Activated T-helper 1 cell treated with anti-CD3 and anti-CD28 coated beads, Interleukin-12 subunit alpha, Interleukin-12 subunit beta, Interleukin-2, Interleukin-4 antibody, amounts not matched to agents 30 ng/mL and 10 ng/mL and 1 ng/mL, durations not matched to agents 14 hours and 24 hours and 36 hours (primary cell): ENCODE measurements at regions not wholly inside any gene's neighbourhood (a gene's known extent, or its start where the extent isn't known, plus 50 kb on each side); places are given as distances from the start of the nearest gene placed in this dataset.

Experiments used
- DNase-seq: peaks from one replicate; pipeline ENCODE4 v3.0.0; 2021; ENCODE audit warnings: low spot score
- H3K27ac Mint-ChIP-seq: one replicate; pipeline ENCODE4 v1.8.0; 2021; ENCODE audit warnings: mild to moderate bottlenecking, mixed read lengths
- H3K27me3 Mint-ChIP-seq: one replicate; pipeline ENCODE4 v1.8.0; 2022; ENCODE audit warnings: mild to moderate bottlenecking, moderate library complexity, mixed read lengths; ENCODE audit not compliant: insufficient read depth
- H3K36me3 Mint-ChIP-seq: one replicate; pipeline ENCODE4 v1.8.0; 2021; ENCODE audit warnings: low read depth, mixed read lengths
- H3K4me1 Mint-ChIP-seq: one replicate; pipeline ENCODE4 v1.8.0; 2021; ENCODE audit warnings: low read depth, mixed read lengths
- H3K4me3 Mint-ChIP-seq: one replicate; pipeline ENCODE4 v1.8.0; 2021; ENCODE audit warnings: mild to moderate bottlenecking, moderate library complexity, mixed read lengths
- H3K9me3 Mint-ChIP-seq: one replicate; pipeline ENCODE4 v1.8.0; 2021; ENCODE audit warnings: mixed read lengths
- intact Hi-C: fragments of 100-400 bp; cut with micrococcal nuclease; formaldehyde crosslinking; loops from one replicate; pipeline ENCODE4 v1.15.1; 2024

GRCh38 chr18:71106701-71107100, 817.9 kb downstream of the SOCS6 start:
- DNase-seq: no peak
- Mint-ChIP-seq H3K27me3 (no peaks in the 10 kb centered on the region), H3K4me3 (no peak overlapping the region), H3K4me1 (no peaks in the 10 kb centered on the region), H3K27ac (no peak overlapping the region), H3K9me3 (no peaks in the 10 kb centered on the region), H3K36me3 (no peaks in the 10 kb centered on the region)
- intact Hi-C loops: no loop called here

DNA sequence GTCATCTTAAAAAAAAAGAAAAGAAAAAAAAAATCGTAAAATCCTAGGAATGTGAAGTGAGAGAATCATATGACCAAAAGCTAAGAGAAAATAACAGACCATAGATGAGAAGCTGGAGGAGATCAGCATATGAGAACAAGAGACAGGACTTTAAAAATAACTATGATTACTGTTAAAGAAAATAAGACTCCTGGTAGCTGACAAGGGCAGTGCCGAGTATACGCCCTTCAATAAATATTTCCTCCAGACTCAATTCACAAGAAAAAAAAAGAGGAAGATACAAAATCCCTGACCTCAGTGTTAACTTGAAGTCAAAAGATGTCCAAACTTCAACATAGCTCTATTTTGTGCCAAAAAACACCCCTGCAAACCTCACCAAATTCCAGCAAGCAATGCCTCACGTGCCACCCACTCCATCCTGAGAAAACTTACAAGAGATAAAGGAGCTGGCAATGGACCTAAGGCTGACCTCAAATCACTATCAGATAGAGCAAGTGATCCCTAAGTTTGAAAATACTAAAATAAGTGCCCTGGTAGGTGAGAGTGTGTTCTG, 817.2 kb downstream of the SOCS6 start:
- H3K4me1 Mint-ChIP-seq: no peaks in the 10 kb centered on the region

GRCh38 chr18:71105078-71105819, 816.4 kb downstream of the SOCS6 start:
- Mint-ChIP-seq H3K4me3 (no peak overlapping the region), H3K4me1 (no peaks in the 10 kb centered on the region), H3K27me3 (no peaks in the 10 kb centered on the region), H3K9me3 (no peaks in the 10 kb centered on the region), H3K27ac (no peak overlapping the region), H3K36me3 (no peaks in the 10 kb centered on the region)
- intact Hi-C loops: no loop called here
- DNase-seq: no peak

More for the DNA sequence above, 817.2 kb downstream of the SOCS6 start:
- Mint-ChIP-seq H3K27ac (no peak overlapping the region), H3K4me3 (no peak overlapping the region), H3K36me3 (no peaks in the 10 kb centered on the region), H3K27me3 (no peaks in the 10 kb centered on the region), H3K9me3 (no peaks in the 10 kb centered on the region)
- DNase-seq: no peak
- intact Hi-C loops: no loop called here

DNA sequence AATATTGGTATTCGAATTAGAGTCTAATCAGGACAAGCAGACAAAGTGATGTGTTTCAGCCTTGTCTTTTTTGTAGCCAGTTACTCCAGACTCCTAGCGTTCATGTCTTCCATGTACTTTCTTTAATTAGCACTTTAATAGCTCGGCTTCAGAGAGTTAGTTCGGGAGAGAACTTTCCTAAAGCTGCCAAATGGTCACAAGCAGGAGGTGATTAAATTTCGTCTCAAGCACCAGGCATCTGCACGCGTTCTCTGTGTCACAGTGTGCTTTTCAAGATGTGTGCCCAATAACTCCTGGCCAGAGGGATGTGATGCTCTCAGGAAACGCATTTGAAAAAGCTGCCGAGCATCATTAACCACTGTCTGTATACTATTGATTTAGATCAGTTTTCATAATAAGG, 790.8 kb downstream of the SOCS6 start:
- intact Hi-C loops: no loop called here
- Mint-ChIP-seq H3K27ac (no peak overlapping the region), H3K36me3 (no peaks in the 10 kb centered on the region), H3K4me1 (no peaks in the 10 kb centered on the region), H3K4me3 (no peak overlapping the region), H3K9me3 (no peaks in the 10 kb centered on the region), H3K27me3 (no peaks in the 10 kb centered on the region)
- DNase-seq: no peak

GRCh38 chr18:71077451-71077850, 788.6 kb downstream of the SOCS6 start:
- Mint-ChIP-seq H3K9me3 (no peaks in the 10 kb centered on the region), H3K27me3 (no peaks in the 10 kb centered on the region), H3K4me3 (no peak overlapping the region), H3K27ac (no peak overlapping the region), H3K4me1 (no peaks in the 10 kb centered on the region), H3K36me3 (no peaks in the 10 kb centered on the region)
- intact Hi-C loops: no loop called here
- no peak for DNase-seq

DNA sequence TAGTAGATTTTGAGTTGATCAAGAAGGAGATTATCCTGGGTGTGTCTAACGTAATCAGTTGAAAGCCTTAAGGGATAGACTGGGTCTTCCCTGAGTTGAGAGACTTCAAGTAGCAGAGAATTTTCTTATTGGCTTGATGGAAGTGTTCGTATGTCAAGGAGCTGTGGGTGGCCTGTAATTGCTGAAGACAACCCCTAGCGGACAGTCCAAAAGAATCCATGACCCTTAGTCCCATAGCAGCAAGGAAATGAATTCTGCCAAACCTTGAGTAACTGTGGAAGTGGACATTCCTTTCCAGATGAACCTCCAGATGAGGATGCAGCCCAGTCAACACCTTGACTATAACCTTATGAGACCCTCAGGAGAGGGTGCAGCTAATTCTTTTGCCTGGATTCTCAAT, 786.3 kb downstream of the SOCS6 start:
- Mint-ChIP-seq H3K36me3 (no peaks in the 10 kb centered on the region), H3K27me3 (no peaks in the 10 kb centered on the region), H3K9me3 (no peaks in the 10 kb centered on the region), H3K4me1 (no peaks in the 10 kb centered on the region), H3K4me3 (no peak overlapping the region), H3K27ac (no peak overlapping the region)
- intact Hi-C loops: no loop called here
- no peak for DNase-seq

DNA sequence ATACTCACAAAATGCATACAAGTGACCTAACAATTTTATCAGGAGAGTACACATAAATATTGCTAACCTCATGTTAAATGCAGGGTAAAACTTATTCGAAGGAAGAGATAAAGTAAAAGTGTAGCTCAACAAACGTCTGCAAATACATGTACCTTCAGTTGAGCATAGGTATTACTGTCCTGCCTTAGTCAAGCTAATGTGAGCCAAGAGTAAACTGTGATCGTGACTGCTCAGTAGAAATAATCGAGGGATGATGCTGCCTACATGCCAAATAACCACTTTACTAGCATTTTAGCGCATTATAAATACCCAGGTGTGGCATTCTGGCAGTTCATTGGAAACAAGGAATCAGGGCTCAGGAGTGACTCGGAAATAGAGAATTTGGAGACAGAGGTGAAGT, 779.5 kb downstream of the SOCS6 start:
- no peaks in the 10 kb centered on the region for H3K36me3 Mint-ChIP-seq
- intact Hi-C loops: no loop called here
- H3K27me3 Mint-ChIP-seq: no peaks in the 10 kb centered on the region
- no peaks in the 10 kb centered on the region for H3K9me3 Mint-ChIP-seq
- no peak overlapping the region for H3K27ac Mint-ChIP-seq
- no peaks in the 10 kb centered on the region for H3K4me1 Mint-ChIP-seq
- DNase-seq: no peak
- H3K4me3 Mint-ChIP-seq: no peak overlapping the region

DNA sequence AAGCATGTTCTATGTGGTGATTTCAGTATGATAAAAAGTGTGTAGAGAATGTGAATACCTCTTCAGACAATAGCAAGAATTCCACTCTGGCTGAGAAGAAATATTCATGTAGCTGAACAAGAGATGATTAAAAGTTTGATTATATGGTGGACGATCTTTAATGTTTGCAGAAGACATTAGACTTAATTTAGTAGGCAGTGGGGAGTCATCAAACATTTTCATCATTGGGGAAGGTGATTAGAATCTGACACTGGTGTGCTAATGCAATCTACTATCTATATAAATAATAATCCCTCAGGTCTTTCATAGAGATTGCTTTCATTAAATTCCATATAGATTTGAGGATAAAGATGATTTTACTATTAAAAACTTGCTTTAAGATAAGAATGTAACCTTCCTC, 761.0 kb downstream of the SOCS6 start:
- no peak overlapping the region for H3K27ac Mint-ChIP-seq
- intact Hi-C loops: no loop called here
- no peaks in the 10 kb centered on the region for H3K9me3 Mint-ChIP-seq
- no peaks in the 10 kb centered on the region for H3K27me3 Mint-ChIP-seq
- no peaks in the 10 kb centered on the region for H3K4me1 Mint-ChIP-seq
- DNase-seq: no peak
- H3K36me3 Mint-ChIP-seq: no peaks in the 10 kb centered on the region
- H3K4me3 Mint-ChIP-seq: no peak overlapping the region

- Mint-ChIP-seq H3K4me1 (no peaks in the 10 kb centered on the region), H3K27me3 (no peaks in the 10 kb centered on the region), H3K27ac (no peak overlapping the region), H3K4me3 (no peak overlapping the region), H3K9me3 (no peaks in the 10 kb centered on the region), H3K36me3 (no peaks in the 10 kb centered on the region)
- DNase-seq: no peak
- intact Hi-C loops: no loop called here
These were observed 759.0 kb downstream of the SOCS6 start for GRCh38 chr18:71047882-71048281.

DNA sequence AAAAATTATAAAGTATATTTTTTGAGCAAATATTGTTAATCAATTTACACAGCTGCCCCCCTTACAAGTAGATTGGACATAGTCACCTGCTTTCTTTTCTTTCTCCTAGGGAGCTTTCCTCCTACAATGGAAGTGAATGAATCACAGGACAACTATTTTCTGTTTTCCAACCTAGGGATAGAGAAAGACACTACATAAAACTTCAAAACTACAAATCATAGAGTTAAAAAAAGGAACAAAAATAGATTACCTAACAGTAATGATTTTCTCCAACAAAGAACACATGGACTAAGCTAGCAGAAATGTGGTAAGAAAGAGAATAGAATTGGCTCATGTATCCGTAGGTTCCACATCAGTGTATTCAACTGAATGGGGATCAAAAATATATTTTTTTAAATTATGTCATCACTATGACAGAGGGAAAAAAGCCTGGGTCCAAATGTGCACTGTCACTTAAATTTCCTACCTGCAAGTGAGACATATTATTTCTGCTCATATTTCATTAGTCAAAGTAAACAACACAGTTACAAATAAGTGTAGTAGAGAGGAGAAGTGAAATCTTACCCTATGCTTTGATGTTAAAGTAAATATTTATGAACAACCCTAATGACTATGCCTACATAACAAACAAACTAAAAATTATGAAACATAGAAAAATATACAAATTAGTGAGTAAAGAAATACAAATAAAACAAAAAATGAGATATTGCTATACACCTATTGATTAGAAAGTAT, 756.7 kb downstream of the SOCS6 start:
- Mint-ChIP-seq H3K9me3 (no peaks in the 10 kb centered on the region), H3K27ac (no peak overlapping the region), H3K27me3 (no peaks in the 10 kb centered on the region), H3K4me1 (no peaks in the 10 kb centered on the region), H3K4me3 (no peak overlapping the region), H3K36me3 (no peaks in the 10 kb centered on the region)
- intact Hi-C loops: no loop called here
- no peak for DNase-seq

GRCh38 chr18:71040161-71040560, 751.3 kb downstream of the SOCS6 start:
- Mint-ChIP-seq H3K36me3 (no peaks in the 10 kb centered on the region), H3K27ac (no peak overlapping the region), H3K27me3 (no peaks in the 10 kb centered on the region), H3K4me1 (no peaks in the 10 kb centered on the region), H3K4me3 (no peak overlapping the region), H3K9me3 (no peaks in the 10 kb centered on the region)
- no peak for DNase-seq
- intact Hi-C loops: no loop called here

DNA sequence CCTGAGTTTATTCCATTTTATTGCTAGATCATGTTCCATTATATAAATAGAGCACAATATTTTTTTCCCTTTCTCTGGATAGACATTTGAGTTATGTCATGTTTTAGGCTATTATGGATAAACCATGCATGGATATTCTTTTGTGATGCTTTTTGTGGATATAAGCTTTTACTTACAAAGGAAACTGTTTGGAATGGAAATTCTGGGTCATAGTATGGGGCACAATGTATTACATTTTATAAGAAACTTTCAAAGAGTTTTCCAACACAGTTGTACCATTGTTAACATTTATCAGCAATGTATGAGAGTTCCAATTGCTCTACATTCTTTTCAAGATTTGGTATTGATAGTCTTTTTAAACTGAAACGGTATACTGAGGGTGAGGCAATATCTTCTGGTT, 749.4 kb downstream of the SOCS6 start:
- DNase-seq: no peak
- Mint-ChIP-seq H3K27ac (no peak overlapping the region), H3K4me3 (no peak overlapping the region), H3K27me3 (no peaks in the 10 kb centered on the region), H3K9me3 (no peaks in the 10 kb centered on the region), H3K4me1 (no peaks in the 10 kb centered on the region), H3K36me3 (no peaks in the 10 kb centered on the region)
- intact Hi-C loops: no loop called here

GRCh38 chr18:71036783-71037182, 747.9 kb downstream of the SOCS6 start:
- H3K4me1 Mint-ChIP-seq: no peaks in the 10 kb centered on the region
- intact Hi-C loops: no loop called here
- DNase-seq: no peak
- no peaks in the 10 kb centered on the region for H3K36me3 Mint-ChIP-seq
- H3K4me3 Mint-ChIP-seq: no peak overlapping the region
- peaks cover 6% of the 10 kb centered on the region for H3K9me3 Mint-ChIP-seq
- no peaks in the 10 kb centered on the region for H3K27me3 Mint-ChIP-seq
- H3K27ac Mint-ChIP-seq: no peak overlapping the region
